ENCODE measurements at regions not wholly inside any gene's neighbourhood (a gene's known extent, or its start where the extent isn't known, plus 50 kb on each side); places are given as distances from the start of the nearest gene placed in this dataset.

- no TSS peak for BruUV-seq (replicated peaks)
- CTCF ChIA-PET (ENCODE audit: unreplicated experiment) = no interaction called here
- Histone ChIP-seq H3K79me2 (ENCODE audit: insufficient read depth, low read depth, low read length) (no peaks in the 10 kb centered on the region), H3K27ac (ENCODE audit: low read depth, low read length, poor library complexity, severe bottlenecking) (no peak overlapping the region), H2AFZ (ENCODE audit: low read length) (no peak overlapping the region), H4K20me1 (ENCODE audit: insufficient read depth, low read length) (no peaks in the 10 kb centered on the region), H3K4me3 (ENCODE audit: low read depth, low read length, poor library complexity, severe bottlenecking) (no peak overlapping the region), H3K4me2 (ENCODE audit: low read length) (no peak overlapping the region), H3K9me3 (ENCODE audit: low read length) (no peaks in the 10 kb centered on the region), H3K4me1 (ENCODE audit: insufficient read depth, low read length, poor library complexity, severe bottlenecking) (no peaks in the 10 kb centered on the region), H3K36me3 (ENCODE audit: insufficient read depth, low read length) (no peaks in the 10 kb centered on the region), H3K9me2 (ENCODE audit: insufficient read depth, low read length) (no peaks in the 10 kb centered on the region)
- no peak for DNase-seq (ENCODE audit: low spot score)
- POLR2A ChIA-PET = no interaction called here
- intact Hi-C loops (cut with micrococcal nuclease; ENCODE audit: unreplicated experiment) = no loop called here
- TF ChIP-seq CTCF (conservative IDR thresholded peaks at IDR 0.05; ENCODE audit: low read length) (no peak), EZH2phosphoT487 (IDR thresholded peaks at IDR 0.05; ENCODE audit: borderline replicate concordance, low read depth, low read length) (no peak)
Measured at GRCh38 chr7:26071622-26072456, 80.2 kb upstream of the NFE2L3 start.

GRCh38 chr7:26073041-26073440, 79.0 kb upstream of the NFE2L3 start:
- CTCF ChIA-PET (ENCODE audit: unreplicated experiment) = no interaction called here
- no peak for DNase-seq (ENCODE audit: low spot score)

More at GRCh38 chr7:26073041-26073440, 79.0 kb upstream of the NFE2L3 start:
- no peaks in the 10 kb centered on the region for H4K20me1 ChIP-seq (ENCODE audit: insufficient read depth, low read length)
- no peaks in the 10 kb centered on the region for H3K36me3 ChIP-seq (ENCODE audit: insufficient read depth, low read length)
- no peak overlapping the region for H3K4me3 ChIP-seq (ENCODE audit: low read depth, low read length, poor library complexity, severe bottlenecking)
- H3K27ac ChIP-seq (ENCODE audit: low read depth, low read length, poor library complexity, severe bottlenecking) = no peak overlapping the region
- TF ChIP-seq CTCF (conservative IDR thresholded peaks at IDR 0.05; ENCODE audit: low read length) (no peak), EZH2phosphoT487 (IDR thresholded peaks at IDR 0.05; ENCODE audit: borderline replicate concordance, low read depth, low read length) (no peak)
- intact Hi-C loops (cut with micrococcal nuclease; ENCODE audit: unreplicated experiment) = no loop called here
- H2AFZ ChIP-seq (ENCODE audit: low read length) = no peak overlapping the region
- no TSS peak for BruUV-seq (replicated peaks)
- no peaks in the 10 kb centered on the region for H3K9me3 ChIP-seq (ENCODE audit: low read length)
- POLR2A ChIA-PET = interaction anchor here (0.5 kb wide), 1 partner anchor 1203 kb away, joined by 3 read pairs; no protein-coding TSS in a partner anchor
- no peaks in the 10 kb centered on the region for H3K9me2 ChIP-seq (ENCODE audit: insufficient read depth, low read length)
- H3K4me2 ChIP-seq (ENCODE audit: low read length) = no peak overlapping the region
- no peaks in the 10 kb centered on the region for H3K79me2 ChIP-seq (ENCODE audit: insufficient read depth, low read depth, low read length)
- H3K4me1 ChIP-seq (ENCODE audit: insufficient read depth, low read length, poor library complexity, severe bottlenecking) = no peaks in the 10 kb centered on the region

Measured in OCI-LY7 (cell line).